HG02943 (cell line): ENCODE measurements at regions not wholly inside any gene's neighbourhood (a gene's known extent, or its start where the extent isn't known, plus 50 kb on each side); places are given as distances from the start of the nearest gene placed in this dataset.

Experiments used
- ATAC-seq: cut with Tn5 transposase; IDR thresholded peaks from one replicate; pipeline ENCODE4 v1.9.1; 2021; ENCODE audit warnings: mild to moderate bottlenecking, low read depth, moderate library complexity; ENCODE audit not compliant: unreplicated experiment

- ATAC-seq, result no peak
These were observed 200.9 kb downstream of the LTN1 start for GRCh38 chr21:28791595-28792282.

GRCh38 chr21:28790335-28790734 lies 202.3 kb downstream of the LTN1 start:
- ATAC-seq, result no peak

- ATAC-seq, result no peak
These were observed 203.2 kb downstream of the LTN1 start for GRCh38 chr21:28789523-28789922.

GRCh38 chr21:28788030-28788429 lies 204.6 kb downstream of the LTN1 start:
- no peak for ATAC-seq

GRCh38 chr21:28783641-28784185 lies 209.0 kb downstream of the LTN1 start:
- ATAC-seq, result no peak

GRCh38 chr21:28781602-28782276 lies 210.9 kb downstream of the LTN1 start:
- no peak for ATAC-seq

GRCh38 chr21:28779914-28780313 lies 212.8 kb downstream of the LTN1 start:
- no peak for ATAC-seq

GRCh38 chr21:28776251-28776650 lies 216.4 kb downstream of the LTN1 start:
- ATAC-seq, result no peak

GRCh38 chr21:28775071-28775470 lies 217.6 kb downstream of the LTN1 start:
- no peak for ATAC-seq

- no peak for ATAC-seq
These were observed 219.6 kb downstream of the LTN1 start for GRCh38 chr21:28773036-28773435.

- no peak for ATAC-seq
These were observed 220.7 kb downstream of the LTN1 start for GRCh38 chr21:28771790-28772501.

GRCh38 chr21:28770867-28771661 lies 221.6 kb downstream of the LTN1 start:
- ATAC-seq, result no peak

GRCh38 chr21:28769683-28770082 lies 223.0 kb downstream of the LTN1 start:
- ATAC-seq, result no peak

GRCh38 chr21:28768753-28769152 lies 223.9 kb downstream of the LTN1 start:
- ATAC-seq, result no peak

- ATAC-seq, result no peak
These were observed 225.2 kb downstream of the LTN1 start for GRCh38 chr21:28767523-28767922.

- ATAC-seq, result no peak
These were observed 228.8 kb downstream of the LTN1 start for GRCh38 chr21:28763809-28764418.

- no peak for ATAC-seq
These were observed 230.3 kb downstream of the LTN1 start for GRCh38 chr21:28762357-28762735.

GRCh38 chr21:28761674-28762356 lies 230.9 kb downstream of the LTN1 start:
- no peak for ATAC-seq

- no peak for ATAC-seq
These were observed 233.8 kb downstream of the LTN1 start for GRCh38 chr21:28758883-28759242.
